ENCODE measurements at regions not wholly inside any gene's neighbourhood (a gene's known extent, or its start where the extent isn't known, plus 50 kb on each side); places are given as distances from the start of the nearest gene placed in this dataset.

DNA sequence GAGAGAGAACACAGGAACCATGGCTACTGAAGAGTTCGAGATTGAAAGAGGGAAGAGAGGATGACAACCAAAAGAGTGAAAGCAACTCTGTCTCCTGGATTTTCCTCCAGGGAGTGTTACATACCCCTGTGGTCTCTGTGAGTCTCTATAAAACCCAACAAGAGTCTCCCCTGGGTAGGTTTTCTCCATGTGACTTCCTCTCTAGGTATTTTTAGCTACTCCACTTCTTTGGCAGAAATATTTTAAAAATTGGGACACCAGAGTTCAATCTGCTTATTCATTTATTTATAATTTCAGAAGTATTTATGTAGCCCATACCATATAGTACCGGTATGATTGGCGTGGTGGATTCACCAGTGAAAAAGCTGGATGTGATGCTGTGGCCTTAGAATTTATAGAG is 671.7 kb upstream of the NR2F2 start:
- TF ChIP-seq, protein P1, sequence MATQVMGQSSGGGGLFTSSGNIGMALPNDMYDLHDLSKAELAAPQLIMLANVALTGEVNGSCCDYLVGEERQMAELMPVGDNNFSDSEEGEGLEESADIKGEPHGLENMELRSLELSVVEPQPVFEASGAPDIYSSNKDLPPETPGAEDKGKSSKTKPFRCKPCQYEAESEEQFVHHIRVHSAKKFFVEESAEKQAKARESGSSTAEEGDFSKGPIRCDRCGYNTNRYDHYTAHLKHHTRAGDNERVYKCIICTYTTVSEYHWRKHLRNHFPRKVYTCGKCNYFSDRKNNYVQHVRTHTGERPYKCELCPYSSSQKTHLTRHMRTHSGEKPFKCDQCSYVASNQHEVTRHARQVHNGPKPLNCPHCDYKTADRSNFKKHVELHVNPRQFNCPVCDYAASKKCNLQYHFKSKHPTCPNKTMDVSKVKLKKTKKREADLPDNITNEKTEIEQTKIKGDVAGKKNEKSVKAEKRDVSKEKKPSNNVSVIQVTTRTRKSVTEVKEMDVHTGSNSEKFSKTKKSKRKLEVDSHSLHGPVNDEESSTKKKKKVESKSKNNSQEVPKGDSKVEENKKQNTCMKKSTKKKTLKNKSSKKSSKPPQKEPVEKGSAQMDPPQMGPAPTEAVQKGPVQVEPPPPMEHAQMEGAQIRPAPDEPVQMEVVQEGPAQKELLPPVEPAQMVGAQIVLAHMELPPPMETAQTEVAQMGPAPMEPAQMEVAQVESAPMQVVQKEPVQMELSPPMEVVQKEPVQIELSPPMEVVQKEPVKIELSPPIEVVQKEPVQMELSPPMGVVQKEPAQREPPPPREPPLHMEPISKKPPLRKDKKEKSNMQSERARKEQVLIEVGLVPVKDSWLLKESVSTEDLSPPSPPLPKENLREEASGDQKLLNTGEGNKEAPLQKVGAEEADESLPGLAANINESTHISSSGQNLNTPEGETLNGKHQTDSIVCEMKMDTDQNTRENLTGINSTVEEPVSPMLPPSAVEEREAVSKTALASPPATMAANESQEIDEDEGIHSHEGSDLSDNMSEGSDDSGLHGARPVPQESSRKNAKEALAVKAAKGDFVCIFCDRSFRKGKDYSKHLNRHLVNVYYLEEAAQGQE (IDR thresholded peaks at IDR 0.05; ENCODE audit: borderline replicate concordance in 1 of 2, low read depth in 1 of 2, low read length in 2 of 2) = no peak
- TF ChIP-seq CREB1 (IDR thresholded peaks at IDR 0.05) (no peak), CREB1 (CRISPR knock-in tag; IDR thresholded peaks at IDR 0.05) (no peak), EP300 (IDR thresholded peaks at IDR 0.05; ENCODE audit: low read depth in 2 of 2, low read length in 2 of 2) (no peak), EP300 (CRISPR knock-in tag; IDR thresholded peaks at IDR 0.05; ENCODE audit: borderline replicate concordance) (no peak), ZBTB21 (CRISPR knock-in tag; IDR thresholded peaks at IDR 0.05) (no peak), ASH2L (IDR thresholded peaks at IDR 0.05; ENCODE audit: insufficient read length, low read depth, low read length) (no peak), SP1 (IDR thresholded peaks at IDR 0.05) (no peak), SP1 (CRISPR knock-in tag; IDR thresholded peaks at IDR 0.05) (no peak), MXI1 (IDR thresholded peaks at IDR 0.05; ENCODE audit: borderline replicate concordance, low read depth, low read length) (no peak)
- TF ChIP-seq, protein P2, sequence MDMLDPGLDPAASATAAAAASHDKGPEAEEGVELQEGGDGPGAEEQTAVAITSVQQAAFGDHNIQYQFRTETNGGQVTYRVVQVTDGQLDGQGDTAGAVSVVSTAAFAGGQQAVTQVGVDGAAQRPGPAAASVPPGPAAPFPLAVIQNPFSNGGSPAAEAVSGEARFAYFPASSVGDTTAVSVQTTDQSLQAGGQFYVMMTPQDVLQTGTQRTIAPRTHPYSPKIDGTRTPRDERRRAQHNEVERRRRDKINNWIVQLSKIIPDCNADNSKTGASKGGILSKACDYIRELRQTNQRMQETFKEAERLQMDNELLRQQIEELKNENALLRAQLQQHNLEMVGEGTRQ (IDR thresholded peaks at IDR 0.05; ENCODE audit: low read depth, low read length) = no peak
- TF ChIP-seq, protein P2 (CRISPR knock-in tag; IDR thresholded peaks at IDR 0.05; ENCODE audit: borderline replicate concordance) = no peak
- TF ChIP-seq, protein P3, sequence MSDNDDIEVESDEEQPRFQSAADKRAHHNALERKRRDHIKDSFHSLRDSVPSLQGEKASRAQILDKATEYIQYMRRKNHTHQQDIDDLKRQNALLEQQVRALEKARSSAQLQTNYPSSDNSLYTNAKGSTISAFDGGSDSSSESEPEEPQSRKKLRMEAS (IDR thresholded peaks at IDR 0.05) = no peak
